ENCODE measurements at regions not wholly inside any gene's neighbourhood (a gene's known extent, or its start where the extent isn't known, plus 50 kb on each side); places are given as distances from the start of the nearest gene placed in this dataset.
"Not testable (repeated sequence)": the region's sequence is repeated elsewhere in the genome, so short reads cannot be mapped to it uniquely, and the experiment has no call there.

GRCh38 chr16:59881376-59881775, 1147.3 kb upstream of the GOT2 start:
- no peak for DNase-seq (ENCODE audit: low spot score)

DNA sequence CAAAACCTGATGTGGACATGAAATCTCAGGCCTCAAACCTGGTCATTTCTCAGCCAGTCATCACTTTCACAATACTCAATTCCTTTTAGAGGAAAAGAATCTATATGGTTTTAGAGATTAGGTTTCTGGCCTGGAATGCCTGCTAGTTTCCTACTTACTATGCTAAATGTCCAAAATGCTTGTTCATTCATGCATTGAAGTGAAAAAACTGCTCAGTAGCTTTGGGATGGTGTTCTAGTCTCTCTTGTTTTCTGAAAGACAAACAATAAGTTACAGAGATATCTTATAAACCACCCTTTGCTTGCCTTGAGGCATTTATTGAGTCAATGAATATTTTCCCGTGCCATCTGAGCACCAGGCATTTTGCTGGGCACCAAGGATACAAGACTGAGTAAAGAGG, 1146.5 kb upstream of the GOT2 start:
- DNase-seq (ENCODE audit: low spot score), result no peak

DNA sequence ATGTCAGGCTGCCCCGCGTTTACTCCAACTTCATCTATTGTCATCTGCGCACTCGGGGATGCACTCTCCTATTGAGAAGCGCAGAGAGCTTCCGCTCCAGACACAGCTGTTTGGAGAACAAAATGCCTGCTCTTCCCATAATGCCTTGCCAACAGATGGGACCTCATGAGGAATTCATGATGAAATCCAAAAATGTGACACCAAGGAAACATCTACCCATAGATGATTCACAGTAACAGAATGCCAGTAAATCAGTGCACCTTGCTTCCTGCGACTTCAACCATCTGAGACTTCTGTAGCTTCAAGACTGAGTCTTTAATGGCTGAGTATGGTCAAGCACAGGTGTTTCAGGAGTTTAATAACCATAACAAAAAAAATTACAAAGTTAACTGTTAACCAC, 1144.9 kb upstream of the GOT2 start:
- DNase-seq (ENCODE audit: low spot score), result no peak

GRCh38 chr16:59878479-59878878, 1144.4 kb upstream of the GOT2 start:
- peak; percentile 86 for DNase-seq (ENCODE audit: low spot score)

GRCh38 chr16:59864981-59865666, 1131.0 kb upstream of the GOT2 start:
- DNase-seq (ENCODE audit: low spot score), result no peak

- no peak for DNase-seq (ENCODE audit: low spot score)
Observed at GRCh38 chr16:59859676-59860402, 1125.7 kb upstream of the GOT2 start.

DNA sequence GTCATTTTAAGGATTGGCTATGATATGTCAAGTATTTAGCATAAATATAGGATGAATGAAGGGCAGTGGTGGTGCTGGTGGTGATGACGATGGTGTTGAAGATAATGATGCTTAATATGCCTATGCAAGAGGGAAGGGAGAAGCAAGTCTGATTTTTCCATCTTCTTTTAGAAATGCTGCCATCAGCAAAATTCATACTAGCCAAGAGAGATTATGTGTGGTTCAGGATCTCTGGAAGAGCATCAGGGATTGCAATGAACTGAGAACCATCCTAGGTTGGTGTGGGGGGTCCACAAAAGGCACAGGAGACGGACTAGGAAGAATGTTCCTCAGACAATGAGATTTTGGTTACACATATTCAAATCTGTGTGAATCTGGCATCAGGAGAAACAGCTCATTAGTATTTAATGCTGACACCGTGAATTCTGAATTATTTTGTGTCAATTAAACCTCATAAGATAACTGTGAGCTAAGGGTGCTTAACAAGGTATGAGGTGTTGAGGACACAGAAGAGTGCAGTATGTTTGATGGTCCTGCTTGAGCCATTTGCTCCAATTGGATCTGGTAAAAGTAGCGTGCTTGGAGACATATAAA, 1120.8 kb upstream of the GOT2 start:
- no peak for DNase-seq (ENCODE audit: low spot score)

DNA sequence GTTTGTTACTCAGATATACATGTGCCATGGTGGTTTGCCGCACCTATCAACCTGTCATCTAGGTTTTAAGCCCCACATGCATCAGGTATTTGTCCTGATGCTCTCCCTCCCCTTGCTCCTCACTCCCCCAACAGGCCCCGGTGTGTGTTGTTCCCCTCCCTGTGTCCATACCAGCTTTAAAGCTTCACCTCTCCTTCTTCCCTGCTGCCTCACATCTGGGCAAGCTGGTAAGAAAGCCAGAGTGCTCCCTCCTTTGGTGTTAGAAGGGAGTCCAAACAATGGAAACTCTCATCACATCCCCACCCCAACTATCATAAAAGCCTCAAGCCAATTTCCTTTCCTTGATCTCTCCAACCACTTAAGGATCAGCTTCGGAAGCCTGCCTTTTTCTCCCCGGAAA, 1115.6 kb upstream of the GOT2 start:
- DNase-seq (ENCODE audit: low spot score), result no peak

- peak; percentile 30 for DNase-seq (ENCODE audit: low spot score)
Observed at GRCh38 chr16:59848296-59848695, 1114.2 kb upstream of the GOT2 start.

DNA sequence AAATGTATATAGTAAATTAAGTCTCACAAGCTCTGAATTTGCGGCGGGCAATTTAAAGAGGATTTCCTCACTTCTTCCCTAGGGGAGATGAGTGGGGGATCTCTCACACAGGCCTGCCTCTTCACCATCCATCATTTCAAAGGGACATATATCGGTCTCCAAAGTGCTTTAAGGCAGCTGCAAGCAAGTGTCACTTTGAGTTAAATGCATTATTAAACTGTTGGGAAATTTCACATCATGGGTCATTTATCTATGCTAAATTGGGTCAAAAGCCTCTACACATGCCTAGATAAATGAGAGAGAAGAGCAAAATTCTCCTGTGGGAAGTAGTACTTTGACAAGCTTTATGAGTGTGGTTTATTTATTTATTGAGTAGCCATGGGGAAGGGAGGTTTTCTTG, 1106.1 kb upstream of the GOT2 start:
- DNase-seq (ENCODE audit: low spot score), result no peak

DNA sequence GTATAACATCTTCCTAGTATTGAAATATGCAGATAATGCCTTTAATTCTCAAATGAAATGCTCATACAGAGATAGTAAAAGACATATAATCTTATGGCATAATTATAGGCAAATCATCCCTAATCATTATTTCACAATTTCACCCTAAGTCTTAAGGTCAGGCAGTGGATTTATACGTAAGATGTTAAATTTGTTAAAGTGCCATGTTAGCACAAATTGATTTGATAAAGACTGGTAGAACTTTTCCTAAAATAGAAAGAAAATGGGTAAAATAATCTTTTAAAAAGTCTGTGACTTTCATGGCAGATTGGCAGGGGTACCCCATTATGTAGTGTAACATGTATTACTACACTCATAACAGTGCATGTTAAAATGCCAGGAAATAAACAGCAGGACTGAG, 1092.7 kb upstream of the GOT2 start:
- no peak for DNase-seq (ENCODE audit: low spot score)

GRCh38 chr16:59809488-59809887, 1075.4 kb upstream of the GOT2 start:
- not testable (repeated sequence) for DNase-seq (ENCODE audit: low spot score)

- DNase-seq (ENCODE audit: low spot score), result no peak
Observed at GRCh38 chr16:59783191-59783590, 1049.1 kb upstream of the GOT2 start.

DNA sequence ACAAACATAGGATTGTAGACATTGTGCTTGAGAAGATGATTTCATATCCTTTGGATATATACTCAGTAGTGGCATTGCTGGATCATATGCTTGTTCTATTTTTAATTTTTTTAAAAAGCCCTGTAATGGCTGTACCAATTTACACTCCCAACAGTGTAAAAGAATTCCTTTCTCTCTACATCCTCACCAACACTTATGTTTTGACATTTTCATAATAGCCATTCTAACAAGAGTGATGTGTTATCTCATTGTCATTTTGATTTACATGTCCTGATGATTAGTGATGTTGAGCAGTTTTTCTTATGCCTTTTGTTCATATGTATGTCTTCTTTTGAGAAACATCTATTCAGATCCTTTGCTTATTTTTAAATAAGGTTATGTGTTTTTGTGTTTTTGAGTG, 1039.2 kb upstream of the GOT2 start:
- no peak for DNase-seq (ENCODE audit: low spot score)

- no peak for DNase-seq (ENCODE audit: low spot score)
Observed at GRCh38 chr16:59759296-59759695, 1025.2 kb upstream of the GOT2 start.

GRCh38 chr16:59758848-59759247, 1024.7 kb upstream of the GOT2 start:
- DNase-seq (ENCODE audit: low spot score), result no peak

- no peak for DNase-seq (ENCODE audit: low spot score)
Observed at GRCh38 chr16:59754854-59755253, 1020.7 kb upstream of the GOT2 start.

DNA sequence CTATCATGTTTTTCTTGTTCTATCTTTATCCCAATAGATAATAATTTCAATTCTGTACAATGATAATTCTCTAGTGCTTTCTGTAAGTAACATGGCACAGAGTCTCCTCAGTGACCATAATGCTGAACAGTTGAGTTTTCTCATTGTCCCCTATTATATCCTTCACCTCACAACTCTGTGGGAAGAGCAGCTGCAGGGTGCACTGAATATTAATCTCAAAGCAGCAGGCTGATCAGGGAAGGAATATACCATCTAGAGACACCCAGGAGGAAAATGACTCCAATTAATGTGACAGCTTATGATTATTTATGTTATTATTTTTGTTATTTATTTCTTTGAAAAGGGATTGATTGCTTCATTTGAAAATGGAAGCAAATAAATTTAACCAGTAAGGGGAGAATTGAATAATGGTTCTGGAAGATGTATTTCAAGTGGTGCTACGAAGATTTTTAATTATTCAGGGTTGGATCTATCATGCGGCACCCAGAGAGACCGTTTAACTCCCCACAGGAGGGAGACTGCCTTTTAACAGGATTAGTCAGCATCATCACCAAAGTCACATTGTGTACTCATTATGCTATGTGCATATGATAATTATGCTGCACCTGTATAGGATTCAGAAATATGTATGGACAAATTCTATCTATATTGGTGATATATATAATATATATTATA, 1015.7 kb upstream of the GOT2 start:
- no peak for DNase-seq (ENCODE audit: low spot score)

DNA sequence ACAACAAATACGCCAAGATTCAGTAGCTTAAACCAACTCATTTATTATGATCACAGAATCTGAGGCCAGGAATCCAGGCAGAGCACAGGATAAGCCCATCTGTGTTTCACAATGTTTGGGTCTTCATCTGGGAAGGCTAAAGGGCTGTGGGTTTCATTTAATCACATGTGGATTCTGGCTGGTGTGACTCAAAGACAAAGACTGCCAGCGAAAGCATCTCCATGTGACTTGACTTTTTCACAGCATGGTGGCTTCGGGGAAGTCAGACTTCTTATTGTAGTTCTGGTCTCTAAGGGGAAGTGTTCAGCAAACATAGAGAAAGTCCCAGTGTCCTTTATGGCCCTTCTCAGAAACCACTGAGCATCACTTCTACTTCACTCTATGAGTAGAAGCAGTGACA, 1014.4 kb upstream of the GOT2 start:
- no peak for DNase-seq (ENCODE audit: low spot score)

GRCh38 chr16:59743504-59743903, 1009.4 kb upstream of the GOT2 start:
- no peak for DNase-seq (ENCODE audit: low spot score)

- DNase-seq (ENCODE audit: low spot score), result no peak
Observed at GRCh38 chr16:59740858-59741257, 1006.7 kb upstream of the GOT2 start.

DNA sequence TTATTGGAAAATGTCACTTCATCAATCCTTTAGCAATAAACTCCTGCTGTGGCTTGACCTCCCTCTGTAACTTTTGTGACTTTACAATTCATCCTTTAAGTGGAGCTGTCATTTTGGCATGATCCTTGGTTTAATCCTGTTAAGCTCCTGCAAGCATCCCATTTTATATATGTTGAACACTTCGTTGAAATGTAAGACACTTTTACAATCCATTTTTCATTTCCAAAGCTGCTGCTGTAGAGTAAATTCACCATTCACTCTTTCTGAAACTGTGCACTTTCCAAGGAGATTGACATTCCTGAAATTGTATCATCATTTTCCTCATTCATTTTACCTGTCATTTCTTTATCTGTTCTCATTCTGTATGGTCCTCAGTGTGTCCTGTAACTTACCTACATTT, 1003.2 kb upstream of the GOT2 start:
- DNase-seq (ENCODE audit: low spot score), result no peak

GRCh38 chr16:59733321-59733720, 999.2 kb upstream of the GOT2 start:
- DNase-seq (ENCODE audit: low spot score), result no peak

All from mucosa of gallbladder (tissue), 1 donor.